HepG2 (cell line): ENCODE measurements at regions not wholly inside any gene's neighbourhood (a gene's known extent, or its start where the extent isn't known, plus 50 kb on each side); places are given as distances from the start of the nearest gene placed in this dataset.

Experiments used
- ATAC-seq: fragments of 200-7000 bp; cut with Tn5 transposase; 3 replicates; pipeline ENCODE4 v1.9.1; 2020; ENCODE audit warnings: mild to moderate bottlenecking, moderate library complexity
- BruUV-seq: library from RNA; stranded (reverse); fragments of 400-500 nt; replicated peaks from 2 replicates; lab custom pipeline; 2021; lab: Mats Ljungman, UMichigan
- CTCF ChIA-PET: fragments of 300-600 bp; formaldehyde crosslinking; extraction: SDS; loops from one replicate; lab custom pipeline; 2021; ENCODE audit warnings: low total read pairs, inconsistent platforms, low intra/inter-chr PET ratio; lab: Yijun Ruan, JAX
- POLR2A ChIA-PET: fragments of 350-600 bp; sonication (Branson Sonifier 250); formaldehyde crosslinking; loops from one replicate; lab custom pipeline; 2020; ENCODE audit warnings: antibody characterized with exemption, inconsistent platforms; lab: Yijun Ruan, JAX
- DNase-seq: peaks from one replicate; pipeline ENCODE4 v3.0.0-alpha.2; 2015; ENCODE audit warnings: low spot score
- FAIRE-seq: peaks from 3 replicates; lab custom pipeline; 2011; peaks lifted over from hg19 to GRCh38; lab: Jason Lieb, UNC
- H2AFZ ChIP-seq: one replicate; pipeline ENCODE4 v1.6.1; 2011; ENCODE audit warnings: low read length, inconsistent platforms
- H3K27ac ChIP-seq: fragments of 300-600 bp; 3 replicates; pipeline ENCODE4 v1.8.0; 2011; ENCODE audit warnings: mixed run types, mild to moderate bottlenecking, mixed read lengths, low read length, inconsistent platforms; ENCODE audit not compliant: insufficient read depth; ENCODE audit errors: extremely low read length
- H3K27me3 ChIP-seq, 2 experiments: fragments of 200-600 bp in 1 of 2; 2 replicates in 1 of 2; 3 replicates in 1 of 2; pipeline versions ENCODE4 v1.6.0 to v1.8.0; 2011; ENCODE audit warnings: low read length in 2 of 2, mild to moderate bottlenecking in 2 of 2, moderate library complexity in 2 of 2, inconsistent platforms in 1 of 2; ENCODE audit not compliant: insufficient read depth in 2 of 2, control insufficient read depth in 1 of 2
- H3K36me3 ChIP-seq, 2 experiments: fragments of 200-600 bp in 1 of 2; replicated peaks in 1 of 2; 2 replicates in 1 of 2; 3 replicates in 1 of 2; pipeline versions ENCODE4 v1.5.1 to v1.8.0; 2011; ENCODE audit warnings: low read length in 2 of 2, inconsistent platforms in 1 of 2; ENCODE audit not compliant: insufficient read depth in 2 of 2, control insufficient read depth in 1 of 2
- H3K4me1 ChIP-seq: 2 replicates; pipeline ENCODE4 v1.5.1; 2012; ENCODE audit warnings: low read length, inconsistent platforms; ENCODE audit not compliant: insufficient read depth
- H3K4me2 ChIP-seq: 2 replicates; pipeline ENCODE4 v1.6.0; 2011; ENCODE audit warnings: low read depth, low read length, inconsistent platforms
- H3K4me3 ChIP-seq, 3 experiments: fragments of 200-600 bp in 1 of 3; sonication (generic), shearing (Covaris generic) in 1 of 3; replicated peaks in 1 of 3; 2 replicates each; pipeline ENCODE4 v1.5.1; 2011 to 2016; ENCODE audit warnings: low read length in 3 of 3, inconsistent platforms in 2 of 3, low read depth in 2 of 3, mild to moderate bottlenecking in 2 of 3, control low read depth in 1 of 3, mixed read lengths in 1 of 3; ENCODE audit not compliant: insufficient read depth in 1 of 3
- H3K79me2 ChIP-seq: one replicate; pipeline ENCODE4 v1.6.1; 2011; ENCODE audit warnings: low read length, inconsistent platforms; ENCODE audit not compliant: insufficient read depth
- H3K9ac ChIP-seq: 2 replicates; pipeline ENCODE4 v1.6.0; 2011; ENCODE audit warnings: mild to moderate bottlenecking, low read depth, low read length, inconsistent platforms; ENCODE audit not compliant: insufficient read depth
- H3K9me3 ChIP-seq: 2 replicates; pipeline ENCODE4 v1.5.1; 2012; ENCODE audit warnings: mild to moderate bottlenecking, low read length
- H4K20me1 ChIP-seq: 2 replicates; pipeline ENCODE4 v1.6.0; 2011; ENCODE audit warnings: inconsistent platforms, mild to moderate bottlenecking, low read length, moderate library complexity; ENCODE audit not compliant: insufficient read depth
- ARID4A ChIP-seq: sonication (generic); formaldehyde crosslinking; IDR thresholded peaks from 2 replicates; pipeline ENCODE4 v1.5.0; 2020; ENCODE audit warnings: mild to moderate bottlenecking, missing genetic modification reagents, borderline replicate concordance
- DNMT1 ChIP-seq: sonication (generic); formaldehyde crosslinking; IDR thresholded peaks from 2 replicates; pipeline ENCODE4 v1.5.1; 2020; ENCODE audit warnings: mild to moderate bottlenecking, missing genetic modification reagents
- HCFC1 ChIP-seq: fragments of 150-350 bp; IDR thresholded peaks from 2 replicates; pipeline ENCODE4 v1.6.1; 2014; ENCODE audit warnings: low read depth, low read length
- HNF4A ChIP-seq: sonication (generic); formaldehyde crosslinking; IDR thresholded peaks from 2 replicates; pipeline ENCODE4 v1.4.0; 2020; ENCODE audit warnings: missing genetic modification reagents
- HNRNPH1 ChIP-seq: fragments of 200-400 bp; formaldehyde crosslinking; optimal IDR thresholded peaks from 2 replicates; pipeline ENCODE3; 2017; ENCODE audit warnings: mild to moderate bottlenecking, low read depth, low read length
- IRF2 ChIP-seq: IDR thresholded peaks from 2 replicates; pipeline ENCODE4 v1.6.1; 2018; ENCODE audit warnings: missing genetic modification reagents, missing compliant biosample characterization
- KDM4B ChIP-seq: sonication (generic); formaldehyde crosslinking; IDR thresholded peaks from 2 replicates; pipeline ENCODE4 v1.4.0; 2020; ENCODE audit warnings: missing genetic modification reagents
- MAFG ChIP-seq: sonication (generic); formaldehyde crosslinking; IDR thresholded peaks from 2 replicates; pipeline ENCODE4 v1.5.1; 2020; ENCODE audit warnings: mild to moderate bottlenecking, missing genetic modification reagents
- RFX3 ChIP-seq: IDR thresholded peaks from 2 replicates; pipeline ENCODE4 v1.6.1; 2016; ENCODE audit warnings: missing biosample characterization, missing genetic modification reagents
- TCF7 ChIP-seq: sonication (generic); IDR thresholded peaks from 2 replicates; pipeline ENCODE4 v1.6.1; 2016; ENCODE audit warnings: antibody characterized with exemption, low read depth
- ZNF564 ChIP-seq: sonication (generic); formaldehyde crosslinking; IDR thresholded peaks from 2 replicates; pipeline ENCODE4 v1.8.1; 2023; ENCODE audit warnings: mild to moderate bottlenecking, missing genetic modification reagents
- ZNF567 ChIP-seq: sonication (generic); formaldehyde crosslinking; IDR thresholded peaks from 2 replicates; pipeline ENCODE4 v1.8.1; 2023; ENCODE audit warnings: mild to moderate bottlenecking, missing genetic modification reagents, borderline replicate concordance
- ZNF724P ChIP-seq: sonication (generic); formaldehyde crosslinking; IDR thresholded peaks from 2 replicates; pipeline ENCODE4 v1.8.0; 2022; ENCODE audit warnings: missing genetic modification reagents, borderline replicate concordance
- ZNF770 ChIP-seq: sonication (generic); formaldehyde crosslinking; IDR thresholded peaks from 2 replicates; pipeline ENCODE4 v1.5.0; 2020; ENCODE audit warnings: mild to moderate bottlenecking, missing genetic modification reagents
- WGBS: methylation state at CpG from one replicate; pipeline ENCODE4 v1.1.6; 2017; ENCODE audit warnings: low lambda C conversion rate; 5-methylcytosine and 5-hydroxymethylcytosine counted together
- in situ Hi-C: cut with HindIII; loops from 2 replicates; pipeline ENCODE4 v1.10.0; 2017; ENCODE audit warnings: low pct_unique_long_range_greater_than_20kb; ENCODE audit not compliant: extremely low pct_ligation_motif_present
- intact Hi-C: fragments of 100-400 bp; cut with micrococcal nuclease; formaldehyde crosslinking; loops from one replicate; pipeline ENCODE4 v1.10.0; 2022; ENCODE audit not compliant: unreplicated experiment
- TF ChIP-seq, protein P1 (sequence below): sonication (generic); formaldehyde crosslinking; IDR thresholded peaks from 2 replicates; pipeline ENCODE4 v1.5.0; 2020; ENCODE audit warnings: missing genetic modification reagents
- TF ChIP-seq, protein P2 (sequence below): sonication (generic); formaldehyde crosslinking; IDR thresholded peaks from 2 replicates; pipeline ENCODE4 v1.8.1; 2023; ENCODE audit warnings: mild to moderate bottlenecking, missing genetic modification reagents

DNA sequence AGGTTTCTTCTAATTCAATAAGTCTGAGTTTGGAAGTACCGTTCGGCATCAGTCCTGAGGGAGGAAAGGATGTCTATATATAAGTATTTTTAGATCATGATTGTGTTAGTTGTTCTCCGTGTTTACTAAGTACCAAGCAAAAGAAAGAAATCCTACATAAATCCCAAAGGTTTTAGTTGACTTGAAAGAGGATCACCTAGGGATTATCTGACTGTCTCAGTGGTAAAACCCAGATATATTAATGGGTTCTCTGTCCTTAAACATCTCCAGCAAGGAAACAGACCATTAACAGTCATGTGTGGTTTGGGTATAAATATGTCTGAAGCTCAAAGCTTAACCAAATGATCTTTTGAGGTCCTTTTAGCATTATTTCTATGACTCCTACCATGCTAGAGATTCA lies 207.1 kb upstream of the RASGEF1B start:
- TF ChIP-seq ARID4A (CRISPR knock-in tag) (no peak), DNMT1 (no peak), MAFG (CRISPR knock-in tag) (no peak), IRF2 (no peak), ZNF770 (CRISPR knock-in tag) (no peak), TCF7 (no peak), RFX3 (CRISPR knock-in tag) (no peak), ZNF564 (no peak), KDM4B (CRISPR knock-in tag) (no peak), ZNF724P (no peak), HNF4A (no peak), HCFC1 (no peak), ZNF567 (no peak), HNRNPH1 (no peak)
- TF ChIP-seq, protein P1, sequence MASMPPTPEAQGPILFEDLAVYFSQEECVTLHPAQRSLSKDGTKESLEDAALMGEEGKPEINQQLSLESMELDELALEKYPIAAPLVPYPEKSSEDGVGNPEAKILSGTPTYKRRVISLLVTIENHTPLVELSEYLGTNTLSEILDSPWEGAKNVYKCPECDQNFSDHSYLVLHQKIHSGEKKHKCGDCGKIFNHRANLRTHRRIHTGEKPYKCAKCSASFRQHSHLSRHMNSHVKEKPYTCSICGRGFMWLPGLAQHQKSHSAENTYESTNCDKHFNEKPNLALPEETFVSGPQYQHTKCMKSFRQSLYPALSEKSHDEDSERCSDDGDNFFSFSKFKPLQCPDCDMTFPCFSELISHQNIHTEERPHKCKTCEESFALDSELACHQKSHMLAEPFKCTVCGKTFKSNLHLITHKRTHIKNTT (CRISPR knock-in tag): no peak
- TF ChIP-seq, protein P2, sequence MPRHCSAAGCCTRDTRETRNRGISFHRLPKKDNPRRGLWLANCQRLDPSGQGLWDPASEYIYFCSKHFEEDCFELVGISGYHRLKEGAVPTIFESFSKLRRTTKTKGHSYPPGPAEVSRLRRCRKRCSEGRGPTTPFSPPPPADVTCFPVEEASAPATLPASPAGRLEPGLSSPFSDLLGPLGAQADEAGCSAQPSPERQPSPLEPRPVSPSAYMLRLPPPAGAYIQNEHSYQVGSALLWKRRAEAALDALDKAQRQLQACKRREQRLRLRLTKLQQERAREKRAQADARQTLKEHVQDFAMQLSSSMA: no peak
- TF ChIP-seq, all 625 proteins: peak for 0
- H3K4me1 ChIP-seq: no peaks in the 10 kb centered on the region
- no peaks in the 10 kb centered on the region for H4K20me1 ChIP-seq
- H3K9ac ChIP-seq: no peak overlapping the region
- H3K9me3 ChIP-seq: no peaks in the 10 kb centered on the region
- H3K36me3 ChIP-seq: no peaks in the 10 kb centered on the region
- ChIA-PET CTCF (no interaction called here), POLR2A (no interaction called here)
- ATAC-seq: no peak
- no peak for FAIRE-seq
- no peak overlapping the region for H3K4me2 ChIP-seq
- no TSS peak for BruUV-seq
- H3K4me3 ChIP-seq: no peak overlapping the region
- intact Hi-C loops: no loop called here
- DNase-seq: no peak
- H3K79me2 ChIP-seq: no peaks in the 10 kb centered on the region
- H3K27ac ChIP-seq: no peak overlapping the region
- H2AFZ ChIP-seq: no peak overlapping the region
- in situ Hi-C loops: no loop called here
- 60% methylated on average over 3 of the region's 3 CpGs for WGBS
- H3K27me3 ChIP-seq: no peaks in the 10 kb centered on the region
